GM18951 (cell line): ENCODE measurements at regions not wholly inside any gene's neighbourhood (a gene's known extent, or its start where the extent isn't known, plus 50 kb on each side); places are given as distances from the start of the nearest gene placed in this dataset.

Source experiments
- POLR2A ChIP-seq: IDR thresholded peaks from 4 replicates; pipeline ENCODE4 v1.6.1; 2011; ENCODE audit warnings: mild to moderate bottlenecking; ENCODE audit not compliant: insufficient read length, insufficient read depth; ENCODE audit errors: extremely low read depth
- in situ Hi-C: fragments of 300-500 bp; cut with MboI; formaldehyde crosslinking; loops from one replicate; pipeline ENCODE4 v1.12.0; 2022; ENCODE audit warnings: low sequenced_read_pairs, mixed read lengths, inconsistent platforms; ENCODE audit not compliant: unreplicated experiment

DNA sequence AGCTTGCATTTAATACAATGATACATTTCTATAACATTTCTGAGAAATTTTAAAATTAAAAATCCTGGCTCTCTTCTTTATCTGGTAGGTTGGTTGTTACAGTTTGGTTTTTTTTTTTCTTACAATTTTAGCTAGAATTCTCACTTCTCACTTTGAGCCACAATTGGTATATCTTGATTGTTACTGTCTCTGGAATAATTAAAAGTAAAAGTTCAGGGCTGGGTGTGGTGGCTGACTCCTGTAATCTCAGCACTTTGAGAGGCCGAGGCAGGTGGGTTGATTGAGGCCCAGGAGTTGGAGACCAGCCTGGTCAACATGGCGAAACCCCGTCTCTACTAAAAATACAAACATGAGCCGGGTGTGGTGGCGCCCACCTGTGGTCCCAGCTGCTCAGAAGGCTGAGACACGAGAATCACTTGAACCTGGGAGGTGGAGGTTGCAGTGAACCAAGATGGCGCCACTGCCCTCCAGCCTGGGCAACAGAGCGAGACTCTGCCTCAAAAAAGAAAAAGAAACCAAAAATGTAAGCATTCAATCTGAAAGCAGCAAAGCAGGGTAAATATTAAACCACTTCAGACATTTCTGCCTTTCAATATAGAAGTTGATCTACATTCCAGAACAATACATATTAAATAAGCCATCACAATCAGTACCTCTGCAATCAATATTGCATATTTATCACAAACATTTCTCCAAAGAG lies 88.6 kb upstream of the PFKP start:
- TF ChIP-seq POLR2A: no peak
- in situ Hi-C loops: loop anchor here (10.0 kb wide), 1 partner anchor 54 kb away; no protein-coding TSS in a partner anchor

DNA sequence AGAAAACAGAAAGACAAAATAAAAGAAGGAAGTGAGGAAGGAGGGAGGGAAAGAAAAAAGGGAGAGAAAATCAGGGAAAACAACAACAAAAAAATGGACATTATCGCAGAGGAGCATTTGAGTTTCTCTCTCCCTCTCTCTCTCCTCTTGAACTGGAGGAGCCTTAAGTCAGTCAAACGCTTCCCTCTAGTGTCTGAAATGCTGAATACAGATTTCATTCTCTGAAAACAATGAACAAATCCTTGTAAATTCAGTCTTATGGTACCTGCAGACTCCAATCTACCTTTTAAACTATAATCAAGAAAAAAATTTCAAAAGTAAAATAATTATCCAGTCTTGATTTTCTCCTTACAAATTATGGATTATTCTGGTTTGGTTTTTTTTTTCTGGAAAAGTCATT lies 89.2 kb upstream of the PFKP start:
- in situ Hi-C loops: loop anchor here (10.0 kb wide), 1 partner anchor 53 kb away; no protein-coding TSS in a partner anchor
- TF ChIP-seq POLR2A: no peak

- in situ Hi-C loops: loop anchor here (10.0 kb wide), 1 partner anchor 50 kb away; no protein-coding TSS in a partner anchor
- no peak for TF ChIP-seq POLR2A
Measured at GRCh38 chr10:2974503-2975207, 92.7 kb upstream of the PFKP start.

GRCh38 chr10:2974083-2974482 lies 93.3 kb upstream of the PFKP start:
- in situ Hi-C loops: loop anchor here (10.0 kb wide), 1 partner anchor 49 kb away; no protein-coding TSS in a partner anchor
- no peak for TF ChIP-seq POLR2A

DNA sequence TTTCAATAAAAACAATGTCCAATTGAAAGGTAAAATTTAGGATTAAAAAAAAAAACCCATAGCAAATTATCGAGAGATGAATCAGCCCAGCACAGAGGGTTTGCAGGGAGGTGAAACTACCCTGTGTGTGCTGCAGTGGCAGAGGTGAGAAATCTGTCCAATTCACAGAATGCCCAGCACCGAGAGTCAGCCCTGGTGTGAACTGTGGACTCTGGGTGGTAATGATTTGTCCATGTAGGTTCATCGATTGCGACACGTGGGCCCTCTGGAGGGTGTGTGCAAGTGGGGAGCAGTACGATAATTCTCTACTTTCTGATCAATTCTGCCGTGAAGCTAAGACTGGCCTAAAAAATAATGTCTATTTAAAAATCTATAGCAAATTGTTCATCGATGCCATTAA lies 94.5 kb upstream of the PFKP start:
- TF ChIP-seq POLR2A: no peak
- in situ Hi-C loops: loop anchor here (10.0 kb wide), 1 partner anchor 48 kb away; no protein-coding TSS in a partner anchor

DNA sequence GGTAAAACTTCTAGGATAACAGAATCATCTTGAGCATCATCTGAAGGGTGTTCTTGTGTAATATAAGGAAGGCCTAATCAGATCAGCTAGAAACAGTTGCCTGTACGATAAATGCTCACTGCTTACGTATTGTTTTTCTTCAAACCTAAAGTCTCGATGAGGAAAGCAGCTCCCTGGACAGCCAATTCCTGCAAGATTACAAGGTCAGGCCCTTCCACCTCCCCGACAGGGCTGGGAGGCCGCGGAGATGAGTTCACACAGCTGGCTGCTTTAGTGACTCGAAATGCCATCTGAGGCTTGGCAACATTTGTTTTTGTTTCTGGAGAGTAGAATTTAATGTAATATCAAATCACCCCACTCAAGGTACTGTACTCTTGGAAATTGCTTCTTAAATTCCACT lies 95.1 kb upstream of the PFKP start:
- TF ChIP-seq POLR2A: no peak
- in situ Hi-C loops: loop anchor here (10.0 kb wide), 1 partner anchor 47 kb away; no protein-coding TSS in a partner anchor

- in situ Hi-C loops: loop anchor here (10.0 kb wide), 1 partner anchor 46 kb away; no protein-coding TSS in a partner anchor
- TF ChIP-seq POLR2A: no peak
Measured at GRCh38 chr10:2970190-2970823, 97.0 kb upstream of the PFKP start.

- no peak for TF ChIP-seq POLR2A
- in situ Hi-C loops: no loop called here
Measured at GRCh38 chr10:2968401-2969058, 98.8 kb upstream of the PFKP start.

DNA sequence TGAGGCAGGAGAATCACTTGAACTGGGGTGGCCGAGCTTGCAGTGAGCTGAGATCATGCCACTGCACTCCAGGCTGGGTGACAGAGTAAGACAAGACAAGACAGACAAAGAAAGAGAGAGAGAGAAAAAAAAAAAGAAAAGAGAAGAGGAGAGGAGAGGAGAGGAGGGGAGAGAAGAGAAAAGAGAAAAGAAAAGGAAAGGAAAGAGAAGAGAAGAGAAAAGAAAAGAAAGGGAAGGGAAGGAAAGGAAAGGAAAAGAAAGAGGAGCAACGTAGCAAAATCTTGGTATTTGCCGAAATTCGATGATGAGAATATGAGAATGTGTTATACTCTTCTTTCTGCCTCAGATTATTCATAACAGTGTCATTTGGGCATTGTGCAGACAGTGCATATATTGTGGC lies 101.2 kb upstream of the PFKP start:
- in situ Hi-C loops: no loop called here

DNA sequence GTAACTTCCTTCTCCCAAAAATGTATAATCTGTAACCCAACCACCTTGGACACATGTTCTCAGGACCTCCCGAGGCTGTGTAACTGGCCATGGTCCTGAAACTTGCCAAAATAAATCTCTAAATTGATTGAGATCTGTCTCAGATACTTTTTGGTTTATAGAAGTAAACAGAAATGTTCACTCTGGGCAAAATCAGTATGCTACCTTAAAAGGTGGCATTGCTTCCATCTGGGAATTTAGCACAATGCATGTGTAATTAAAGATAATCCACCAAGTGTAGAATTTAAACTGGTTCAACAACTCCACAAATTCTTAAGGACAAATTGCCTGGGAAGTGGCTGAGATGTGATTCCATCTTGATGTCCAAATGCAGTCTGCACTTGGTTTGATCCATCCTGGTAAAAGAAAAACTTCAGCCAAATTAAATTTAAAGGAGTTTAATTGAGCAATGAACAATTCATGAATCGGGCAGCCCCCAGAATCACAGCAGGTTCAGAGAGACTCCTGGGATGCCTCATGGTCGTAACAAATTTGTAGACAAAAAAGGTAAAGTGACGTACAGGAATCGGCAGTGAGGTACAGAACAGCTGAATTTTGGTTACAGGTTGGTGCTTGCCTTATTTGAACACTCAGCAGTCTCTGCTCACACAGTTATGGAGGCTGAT lies 102.6 kb upstream of the PFKP start:
- in situ Hi-C loops: no loop called here
- TF ChIP-seq POLR2A: no peak

More for the DNA sequence above, 101.2 kb upstream of the PFKP start:
- TF ChIP-seq POLR2A: no peak

DNA sequence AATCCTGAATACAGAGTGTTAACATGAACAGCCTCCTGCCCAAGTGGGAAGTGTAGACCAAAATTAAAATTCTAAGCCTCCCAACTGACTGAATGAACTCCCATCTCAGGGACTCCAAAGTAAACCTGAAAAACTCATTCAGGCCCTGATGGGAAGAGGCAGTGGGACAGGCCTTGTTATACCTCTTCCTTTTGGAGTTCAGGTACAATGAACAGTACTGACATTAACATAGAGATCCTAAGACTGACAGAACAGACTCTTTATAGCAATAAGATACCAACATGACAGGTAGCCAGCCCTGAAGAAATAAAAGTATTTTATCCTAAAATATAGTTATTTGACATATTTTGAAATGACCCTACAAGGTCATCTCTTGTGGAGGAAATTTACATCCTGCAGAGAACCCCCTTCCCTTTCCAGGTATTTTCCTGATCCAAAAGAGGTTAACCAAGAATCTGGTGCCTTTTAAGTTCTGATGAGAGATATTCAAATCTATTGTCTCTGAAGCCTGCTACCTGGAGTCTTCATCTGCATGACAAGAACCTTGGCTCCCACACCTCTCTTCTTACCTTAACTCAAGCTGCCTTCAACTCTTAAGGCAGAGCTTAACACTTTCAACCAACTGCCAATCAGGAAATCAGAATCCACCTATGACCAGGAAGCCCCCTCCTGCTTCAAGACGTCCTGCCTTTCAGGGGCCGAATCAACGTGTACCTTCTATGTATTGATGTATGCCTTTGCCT lies 103.3 kb upstream of the PFKP start:
- no peak for TF ChIP-seq POLR2A
- in situ Hi-C loops: no loop called here

DNA sequence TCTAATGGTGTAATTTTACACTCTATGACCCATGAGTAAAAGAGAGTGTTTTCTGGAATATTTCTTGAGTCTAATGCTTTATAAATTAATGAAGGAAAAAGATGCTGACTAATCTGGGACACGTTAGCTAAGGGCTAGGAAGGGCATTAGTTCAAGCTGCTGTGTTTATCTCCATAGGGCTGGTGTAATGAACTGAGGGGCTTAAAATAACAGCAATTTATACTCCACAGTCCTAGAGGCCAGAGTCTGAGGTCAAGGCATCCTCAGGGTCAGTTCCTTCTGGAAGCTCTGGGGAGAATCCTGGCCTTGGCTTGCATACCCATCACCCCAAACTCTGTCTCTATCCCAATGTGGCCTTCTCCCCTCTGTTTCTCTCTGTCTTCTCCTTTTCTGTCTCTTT lies 105.2 kb upstream of the PFKP start:
- TF ChIP-seq POLR2A: no peak
- in situ Hi-C loops: no loop called here
